A549 (cell line): ENCODE measurements at regions not wholly inside any gene's neighbourhood (a gene's known extent, or its start where the extent isn't known, plus 50 kb on each side); places are given as distances from the start of the nearest gene placed in this dataset.

Experiments used
- ATAC-seq, 2 experiments: fragments of 200-7000 bp in 1 of 2; fragments of >200 bp in 1 of 2; cut with Nextera tagmentation in 1 of 2; cut with Tn5 transposase in 1 of 2; 3 replicates each; pipeline versions ENCODE4 v1.8.0 to v1.9.1; 2018 to 2020; ENCODE audit warnings: mild to moderate bottlenecking in 1 of 2, moderate library complexity in 1 of 2
- CTCF ChIA-PET: fragments of 300-600 bp; sonication (Branson Sonifier 250); formaldehyde crosslinking; extraction: SDS; loops from one replicate; lab custom pipeline; 2021; ENCODE audit warnings: antibody characterized with exemption, inconsistent platforms; lab: Yijun Ruan, JAX
- POLR2A ChIA-PET: fragments of 350-600 bp; formaldehyde crosslinking; extraction: SDS; loops from one replicate; lab custom pipeline; 2021; ENCODE audit warnings: antibody characterized with exemption, inconsistent platforms; lab: Yijun Ruan, JAX
- DNase-seq, 2 experiments: peaks; one replicate each; pipeline versions ENCODE4 v3.0.0 to v3.0.0-alpha.2; 2011 to 2016; ENCODE audit warnings: low read depth in 1 of 2, low spot score in 1 of 2
- FAIRE-seq: peaks from 2 replicates; lab custom pipeline; 2011; peaks lifted over from hg19 to GRCh38; lab: Jason Lieb, UNC
- H3K27ac ChIP-seq, 2 experiments: fragments of >200 bp; sonication (Bioruptor Twin); formaldehyde crosslinking; 3 replicates each; pipeline ENCODE4 v1.5.1; 2016 to 2017
- H3K4me1 ChIP-seq: fragments of >200 bp; sonication (Bioruptor Twin); formaldehyde crosslinking; 3 replicates; pipeline ENCODE4 v1.6.1; 2016
- H3K4me2 ChIP-seq: fragments of >200 bp; sonication (Bioruptor Twin); formaldehyde crosslinking; 3 replicates; pipeline ENCODE4 v1.6.1; 2016
- H3K4me3 ChIP-seq: fragments of >200 bp; sonication (Bioruptor Twin); formaldehyde crosslinking; 3 replicates; pipeline ENCODE4 v1.5.1; 2016
- H3K9me3 ChIP-seq: fragments of >200 bp; sonication (Bioruptor Twin); formaldehyde crosslinking; 3 replicates; pipeline ENCODE4 v1.6.1; 2016
- ATOH8 ChIP-seq: fragments of 250-450 bp; sonication (Bioruptor Pico); IDR thresholded peaks from 2 replicates; pipeline ENCODE4 v1.5.0; 2020; ENCODE audit warnings: low read depth, mild to moderate bottlenecking, moderate library complexity
- BCL3 ChIP-seq: fragments of >200 bp; sonication (Bioruptor Twin); formaldehyde crosslinking; IDR thresholded peaks from 3 replicates; pipeline ENCODE4 v1.6.1; 2016
- CHD4 ChIP-seq: fragments of 200-600 bp; sonication (generic); IDR thresholded peaks from 2 replicates; pipeline ENCODE4 v1.6.1; 2016; ENCODE audit warnings: antibody characterized with exemption, mild to moderate bottlenecking, borderline replicate concordance
- CTCF ChIP-seq: fragments of >200 bp; sonication (Bioruptor Twin); formaldehyde crosslinking; IDR thresholded peaks from 3 replicates; pipeline ENCODE4 v1.5.1; 2016
- EHF ChIP-seq: fragments of 250-450 bp; sonication (Bioruptor Pico); IDR thresholded peaks from 2 replicates; pipeline ENCODE4 v1.5.0; 2020; ENCODE audit warnings: mild to moderate bottlenecking
- EHMT2 ChIP-seq: fragments of 200-600 bp; sonication (generic); IDR thresholded peaks from 2 replicates; pipeline ENCODE4 v1.6.1; 2016; ENCODE audit warnings: antibody characterized with exemption, low read depth, mild to moderate bottlenecking, moderate library complexity
- FOSL2 ChIP-seq, 2 experiments: fragments of 450-650 bp in 1 of 2; fragments of >200 bp in 1 of 2; sonication (Bioruptor Twin) in 1 of 2; formaldehyde crosslinking; IDR thresholded peaks; 2 replicates each; pipeline versions ENCODE4 v1.5.0 to v1.6.1; 2016 to 2020; ENCODE audit warnings: mild to moderate bottlenecking in 1 of 2, moderate library complexity in 1 of 2
- JUNB ChIP-seq: fragments of >200 bp; sonication (Bioruptor Twin); formaldehyde crosslinking; IDR thresholded peaks from 2 replicates; pipeline ENCODE4 v1.6.1; 2016
- MAFK ChIP-seq: fragments of 450-650 bp; IDR thresholded peaks from 2 replicates; pipeline ENCODE4 v1.6.1; 2014; ENCODE audit not compliant: partially characterized antibody
- MYC ChIP-seq: IDR thresholded peaks from 2 replicates; pipeline ENCODE4 v1.6.1; 2012; ENCODE audit warnings: mild to moderate bottlenecking, inconsistent platforms, low read length, improper control_type of control experiment, borderline replicate concordance
- POLR2AphosphoS2 ChIP-seq: conservative IDR thresholded peaks from 2 replicates; pipeline ENCODE4 v1.6.1; 2012; ENCODE audit warnings: low read length, improper control_type of control experiment, inconsistent platforms
- RAD21 ChIP-seq, 2 experiments: fragments of >200 bp in 1 of 2; sonication (Bioruptor Twin) in 1 of 2; formaldehyde crosslinking in 1 of 2; IDR thresholded peaks in 1 of 2; conservative IDR thresholded peaks in 1 of 2; 2 replicates in 1 of 2; 3 replicates in 1 of 2; pipeline ENCODE4 v1.6.1; 2012 to 2018; ENCODE audit warnings: inconsistent platforms in 1 of 2
- RFX5 ChIP-seq: fragments of 450-650 bp; IDR thresholded peaks from 2 replicates; pipeline ENCODE4 v1.7.1; 2014; ENCODE audit warnings: antibody characterized with exemption, mild to moderate bottlenecking, moderate library complexity
- SMC3 ChIP-seq: fragments of >200 bp; sonication (Bioruptor Twin); formaldehyde crosslinking; IDR thresholded peaks from 3 replicates; pipeline ENCODE4 v1.6.1; 2018; ENCODE audit warnings: inconsistent platforms
- ZC3H11A ChIP-seq: fragments of 450-650 bp; IDR thresholded peaks from 2 replicates; pipeline ENCODE4 v1.6.1; 2014; ENCODE audit warnings: antibody characterized with exemption, mild to moderate bottlenecking
- ZNF302 ChIP-seq: fragments of 250-450 bp; sonication (Bioruptor Pico); IDR thresholded peaks from 2 replicates; pipeline ENCODE4 v1.9.0; 2021; ENCODE audit warnings: inconsistent platforms, mild to moderate bottlenecking, moderate library complexity
- WGBS: methylation state at CpG from one replicate; pipeline ENCODE4 v1.1.6; 2017; ENCODE audit errors: missing lambda C conversion rate; 5-methylcytosine and 5-hydroxymethylcytosine counted together

GRCh38 chr13:111472559-111473460, 152.4 kb downstream of the TEX29 start:
- WGBS = 27% methylated on average over 11 of the region's 19 CpGs
- no peak for ATAC-seq
- ChIA-PET POLR2A (no interaction called here), CTCF (interaction anchor here (1.2 to 5.6 kb wide), 5 partner anchors 10 to 1134 kb away, joined by 4 to 113 read pairs (median 15); no protein-coding TSS in a partner anchor)
- Histone ChIP-seq H3K9me3 (no peaks in the 10 kb centered on the region), H3K4me1 (no peaks in the 10 kb centered on the region), H3K27ac (no peak overlapping the region), H3K4me2 (no peak overlapping the region), H3K4me3 (no peak overlapping the region)
- DNase-seq = no peak
- TF ChIP-seq MAFK (no peak), JUNB (no peak), POLR2AphosphoS2 (no peak), MYC (no peak), ATOH8 (CRISPR knock-in tag) (no peak)
- no peak for FAIRE-seq

GRCh38 chr13:111474136-111475002, 153.9 kb downstream of the TEX29 start:
- CTCF ChIA-PET = interaction anchor here (0.5 to 5.6 kb wide), 29 partner anchors 8 to 1401 kb away, joined by 3 to 113 read pairs (median 3); no protein-coding TSS in a partner anchor
- H3K4me3 ChIP-seq = no peak overlapping the region

GRCh38 chr13:111475488-111475887, 155.0 kb downstream of the TEX29 start:
- CTCF ChIA-PET = interaction anchor here (1.4 to 5.6 kb wide), 5 partner anchors 7 to 968 kb away, joined by 3 to 113 read pairs (median 4); no protein-coding TSS in a partner anchor

More at GRCh38 chr13:111474136-111475002, 153.9 kb downstream of the TEX29 start:
- 37% methylated on average over 15 of the region's 23 CpGs for WGBS
- no peaks in the 10 kb centered on the region for H3K4me1 ChIP-seq
- H3K4me2 ChIP-seq = no peak overlapping the region
- no peak overlapping the region for H3K27ac ChIP-seq
- POLR2A ChIA-PET = no interaction called here
- no peak for FAIRE-seq
- no peaks in the 10 kb centered on the region for H3K9me3 ChIP-seq
- peak; percentile 31 to 58 for DNase-seq
- no peak for TF ChIP-seq EHF
- peak; percentile 66 to 68 for TF ChIP-seq RAD21 (conservative IDR thresholded peaks at IDR 0.05 in 1 of 2, IDR thresholded peaks at IDR 0.05 in 1 of 2)
- TF ChIP-seq CTCF = peak; percentile 47
- peak; percentile 57 for TF ChIP-seq SMC3
- ATAC-seq = peak; percentile 58 to 88; a peak in 4 of 6 replicates

More at GRCh38 chr13:111475488-111475887, 155.0 kb downstream of the TEX29 start:
- FAIRE-seq = no peak
- no peak for ATAC-seq
- no peak overlapping the region for H3K4me2 ChIP-seq
- POLR2A ChIA-PET = no interaction called here
- H3K27ac ChIP-seq = no peak overlapping the region
- no peak for TF ChIP-seq ZNF302 (CRISPR knock-in tag)
- TF ChIP-seq CTCF = no peak
- no peak for TF ChIP-seq EHMT2
- TF ChIP-seq BCL3 = no peak
- no peak for TF ChIP-seq ZC3H11A
- no peak for TF ChIP-seq CHD4
- TF ChIP-seq RFX5 = no peak
- no peak for TF ChIP-seq FOSL2 (IDR thresholded peaks at IDR 0.05)
- TF ChIP-seq FOSL2 (CRISPR knock-in tag; IDR thresholded peaks at IDR 0.05) = no peak
- no peak for TF ChIP-seq MYC
- no peaks in the 10 kb centered on the region for H3K9me3 ChIP-seq
- H3K4me3 ChIP-seq = no peak overlapping the region
- 37% methylated on average over 4 of the region's 8 CpGs for WGBS
- no peaks in the 10 kb centered on the region for H3K4me1 ChIP-seq
- DNase-seq = no peak
